ENCODE measurements at regions not wholly inside any gene's neighbourhood (a gene's known extent, or its start where the extent isn't known, plus 50 kb on each side); places are given as distances from the start of the nearest gene placed in this dataset.

DNA sequence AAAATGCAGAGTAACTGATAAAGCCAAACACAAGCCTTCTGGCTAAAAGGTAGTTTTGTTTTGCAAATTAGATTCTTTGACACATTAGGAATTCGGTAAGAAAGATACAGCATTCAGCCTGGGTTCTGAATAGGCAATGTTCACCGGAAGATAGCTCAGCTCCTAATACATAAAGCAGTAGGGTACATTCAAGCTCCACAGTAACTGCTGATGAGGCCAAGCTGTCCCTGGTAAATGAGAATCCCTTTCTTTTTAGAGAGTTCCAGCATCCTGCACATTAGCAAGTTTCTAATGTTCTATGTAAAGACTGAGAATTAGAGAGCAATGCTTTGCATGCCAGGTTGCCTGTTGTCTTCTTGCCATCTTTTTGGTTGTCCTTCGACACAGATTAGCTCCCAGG is 316.3 kb upstream of the SLC14A2 start:
- TF ChIP-seq YY1 (IDR thresholded peaks at IDR 0.05; ENCODE audit: low read depth) (no peak), CREB1 (IDR thresholded peaks at IDR 0.05; ENCODE audit: low read depth) (no peak)

GRCh38 chr18:45303026-45303425 is 312.2 kb upstream of the SLC14A2 start:
- TF ChIP-seq TCF12 (IDR thresholded peaks at IDR 0.05; ENCODE audit: low read depth) (no peak), TEAD4 (IDR thresholded peaks at IDR 0.05) (no peak), CREB1 (IDR thresholded peaks at IDR 0.05; ENCODE audit: low read depth) (no peak), CEBPB (IDR thresholded peaks at IDR 0.05) (no peak), RAD21 (IDR thresholded peaks at IDR 0.05; ENCODE audit: low read depth) (no peak), EGR1 (IDR thresholded peaks at IDR 0.05) (no peak), ZBTB7A (IDR thresholded peaks at IDR 0.05; ENCODE audit: low read depth) (no peak), EP300 (IDR thresholded peaks at IDR 0.05; ENCODE audit: borderline replicate concordance) (no peak), YY1 (IDR thresholded peaks at IDR 0.05; ENCODE audit: low read depth) (no peak), NFIC (IDR thresholded peaks at IDR 0.05) (no peak), FOXM1 (IDR thresholded peaks at IDR 0.05; ENCODE audit: borderline replicate concordance, low read depth) (no peak), TAF1 (IDR thresholded peaks at IDR 0.05; ENCODE audit: low read depth) (no peak)
- TF ChIP-seq, protein P1, sequence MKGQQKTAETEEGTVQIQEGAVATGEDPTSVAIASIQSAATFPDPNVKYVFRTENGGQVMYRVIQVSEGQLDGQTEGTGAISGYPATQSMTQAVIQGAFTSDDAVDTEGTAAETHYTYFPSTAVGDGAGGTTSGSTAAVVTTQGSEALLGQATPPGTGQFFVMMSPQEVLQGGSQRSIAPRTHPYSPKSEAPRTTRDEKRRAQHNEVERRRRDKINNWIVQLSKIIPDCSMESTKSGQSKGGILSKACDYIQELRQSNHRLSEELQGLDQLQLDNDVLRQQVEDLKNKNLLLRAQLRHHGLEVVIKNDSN (IDR thresholded peaks at IDR 0.05), result no peak
- TF ChIP-seq, protein P2, sequence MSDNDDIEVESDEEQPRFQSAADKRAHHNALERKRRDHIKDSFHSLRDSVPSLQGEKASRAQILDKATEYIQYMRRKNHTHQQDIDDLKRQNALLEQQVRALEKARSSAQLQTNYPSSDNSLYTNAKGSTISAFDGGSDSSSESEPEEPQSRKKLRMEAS (IDR thresholded peaks at IDR 0.05), result no peak
- TF ChIP-seq, protein P3, sequence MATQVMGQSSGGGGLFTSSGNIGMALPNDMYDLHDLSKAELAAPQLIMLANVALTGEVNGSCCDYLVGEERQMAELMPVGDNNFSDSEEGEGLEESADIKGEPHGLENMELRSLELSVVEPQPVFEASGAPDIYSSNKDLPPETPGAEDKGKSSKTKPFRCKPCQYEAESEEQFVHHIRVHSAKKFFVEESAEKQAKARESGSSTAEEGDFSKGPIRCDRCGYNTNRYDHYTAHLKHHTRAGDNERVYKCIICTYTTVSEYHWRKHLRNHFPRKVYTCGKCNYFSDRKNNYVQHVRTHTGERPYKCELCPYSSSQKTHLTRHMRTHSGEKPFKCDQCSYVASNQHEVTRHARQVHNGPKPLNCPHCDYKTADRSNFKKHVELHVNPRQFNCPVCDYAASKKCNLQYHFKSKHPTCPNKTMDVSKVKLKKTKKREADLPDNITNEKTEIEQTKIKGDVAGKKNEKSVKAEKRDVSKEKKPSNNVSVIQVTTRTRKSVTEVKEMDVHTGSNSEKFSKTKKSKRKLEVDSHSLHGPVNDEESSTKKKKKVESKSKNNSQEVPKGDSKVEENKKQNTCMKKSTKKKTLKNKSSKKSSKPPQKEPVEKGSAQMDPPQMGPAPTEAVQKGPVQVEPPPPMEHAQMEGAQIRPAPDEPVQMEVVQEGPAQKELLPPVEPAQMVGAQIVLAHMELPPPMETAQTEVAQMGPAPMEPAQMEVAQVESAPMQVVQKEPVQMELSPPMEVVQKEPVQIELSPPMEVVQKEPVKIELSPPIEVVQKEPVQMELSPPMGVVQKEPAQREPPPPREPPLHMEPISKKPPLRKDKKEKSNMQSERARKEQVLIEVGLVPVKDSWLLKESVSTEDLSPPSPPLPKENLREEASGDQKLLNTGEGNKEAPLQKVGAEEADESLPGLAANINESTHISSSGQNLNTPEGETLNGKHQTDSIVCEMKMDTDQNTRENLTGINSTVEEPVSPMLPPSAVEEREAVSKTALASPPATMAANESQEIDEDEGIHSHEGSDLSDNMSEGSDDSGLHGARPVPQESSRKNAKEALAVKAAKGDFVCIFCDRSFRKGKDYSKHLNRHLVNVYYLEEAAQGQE (IDR thresholded peaks at IDR 0.05; ENCODE audit: low read depth), result no peak

DNA sequence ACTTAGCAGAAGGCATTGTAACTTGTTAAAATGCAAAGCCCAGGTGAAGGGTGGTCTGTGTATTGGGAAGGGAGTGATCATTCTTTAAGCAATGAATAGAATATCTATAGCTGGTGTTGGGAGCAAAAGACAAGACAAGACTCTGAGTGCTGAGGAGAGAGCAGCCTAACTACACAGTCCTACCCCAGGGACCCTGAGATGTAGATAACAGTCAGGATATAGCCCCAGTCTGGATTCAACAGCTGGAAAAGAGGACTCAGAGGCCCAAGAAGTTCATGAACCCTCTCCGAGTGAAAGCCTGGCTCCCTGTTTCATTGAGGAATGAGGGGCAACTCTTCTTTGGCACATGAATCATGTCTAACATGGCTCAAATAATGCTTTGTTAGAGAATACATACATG is 310.7 kb upstream of the SLC14A2 start:
- TF ChIP-seq TAF1 (IDR thresholded peaks at IDR 0.05; ENCODE audit: low read depth) (no peak), CEBPB (IDR thresholded peaks at IDR 0.05) (no peak), NFIC (IDR thresholded peaks at IDR 0.05) (no peak), TEAD4 (IDR thresholded peaks at IDR 0.05) (no peak), TCF12 (IDR thresholded peaks at IDR 0.05; ENCODE audit: low read depth) (no peak)
- TF ChIP-seq, protein P2 (IDR thresholded peaks at IDR 0.05), result no peak

GRCh38 chr18:45312555-45313126 is 302.6 kb upstream of the SLC14A2 start:
- TF ChIP-seq CEBPB (IDR thresholded peaks at IDR 0.05) (no peak), YY1 (IDR thresholded peaks at IDR 0.05; ENCODE audit: low read depth) (no peak), EGR1 (IDR thresholded peaks at IDR 0.05) (no peak), EP300 (IDR thresholded peaks at IDR 0.05; ENCODE audit: borderline replicate concordance) (no peak), ZBTB7A (IDR thresholded peaks at IDR 0.05; ENCODE audit: low read depth) (no peak), RAD21 (IDR thresholded peaks at IDR 0.05; ENCODE audit: low read depth) (no peak), TEAD4 (IDR thresholded peaks at IDR 0.05) (no peak), TCF12 (IDR thresholded peaks at IDR 0.05; ENCODE audit: low read depth) (no peak), FOXM1 (IDR thresholded peaks at IDR 0.05; ENCODE audit: borderline replicate concordance, low read depth) (no peak), NFIC (IDR thresholded peaks at IDR 0.05) (no peak), CREB1 (IDR thresholded peaks at IDR 0.05; ENCODE audit: low read depth) (no peak), TAF1 (IDR thresholded peaks at IDR 0.05; ENCODE audit: low read depth) (no peak)
- TF ChIP-seq, protein P2 (IDR thresholded peaks at IDR 0.05), result no peak
- TF ChIP-seq, protein P3 (IDR thresholded peaks at IDR 0.05; ENCODE audit: low read depth), result no peak
- TF ChIP-seq, protein P1 (IDR thresholded peaks at IDR 0.05), result no peak

GRCh38 chr18:45316127-45316526 is 299.1 kb upstream of the SLC14A2 start:
- TF ChIP-seq RAD21 (IDR thresholded peaks at IDR 0.05; ENCODE audit: low read depth), result 0 out of 2 replicates have a peak, but pooled peaks have one; percentile 6
- TF ChIP-seq TAF1 (IDR thresholded peaks at IDR 0.05; ENCODE audit: low read depth), result no peak

DNA sequence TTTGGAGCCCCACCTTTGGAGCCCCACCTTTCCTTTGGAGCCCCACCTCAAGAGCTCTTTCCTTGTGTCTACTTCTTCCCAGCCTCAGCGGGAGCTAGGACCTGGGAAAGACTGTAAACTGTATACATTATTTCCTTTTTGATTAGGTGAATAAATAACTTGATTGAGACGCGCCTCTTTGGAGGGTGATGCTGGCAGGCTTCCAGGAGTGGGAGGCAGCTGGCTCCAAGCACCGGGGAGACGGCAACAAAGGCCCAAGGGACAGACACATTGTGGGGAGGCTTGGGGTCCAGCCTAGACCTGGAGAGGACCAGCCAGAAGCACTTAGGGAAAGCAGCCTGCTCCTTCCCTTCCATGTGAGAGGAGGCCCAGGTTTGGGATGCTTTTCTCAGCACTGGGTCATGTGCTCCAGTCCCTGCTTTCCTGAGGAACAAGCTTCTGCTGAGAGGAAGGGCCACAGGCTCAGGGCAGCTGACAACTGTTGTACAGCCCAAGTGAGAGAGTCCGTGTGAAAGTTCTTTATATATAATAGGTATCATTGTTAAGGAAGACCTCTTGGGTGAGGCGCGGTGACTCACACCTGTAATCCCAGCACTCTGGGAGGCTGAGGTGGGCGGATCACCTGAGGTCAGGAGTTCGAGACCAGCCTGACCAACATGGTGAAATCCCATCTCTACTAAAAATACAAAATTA is 297.2 kb upstream of the SLC14A2 start:
- TF ChIP-seq CEBPB (IDR thresholded peaks at IDR 0.05) (no peak), TAF1 (IDR thresholded peaks at IDR 0.05; ENCODE audit: low read depth) (no peak), CREB1 (IDR thresholded peaks at IDR 0.05; ENCODE audit: low read depth) (no peak), NFIC (IDR thresholded peaks at IDR 0.05) (no peak), RAD21 (IDR thresholded peaks at IDR 0.05; ENCODE audit: low read depth) (no peak), FOXM1 (IDR thresholded peaks at IDR 0.05; ENCODE audit: borderline replicate concordance, low read depth) (no peak), TCF12 (IDR thresholded peaks at IDR 0.05; ENCODE audit: low read depth) (no peak), YY1 (IDR thresholded peaks at IDR 0.05; ENCODE audit: low read depth) (no peak), TEAD4 (IDR thresholded peaks at IDR 0.05) (no peak), ZBTB7A (IDR thresholded peaks at IDR 0.05; ENCODE audit: low read depth) (no peak), EGR1 (IDR thresholded peaks at IDR 0.05) (no peak), EP300 (IDR thresholded peaks at IDR 0.05; ENCODE audit: borderline replicate concordance) (no peak)
- TF ChIP-seq, protein P2 (IDR thresholded peaks at IDR 0.05), result no peak
- TF ChIP-seq, protein P1 (IDR thresholded peaks at IDR 0.05), result no peak
- TF ChIP-seq, protein P3 (IDR thresholded peaks at IDR 0.05; ENCODE audit: low read depth), result no peak
